Omental fat pad (tissue), 3 donors: ENCODE measurements at regions not wholly inside any gene's neighbourhood (a gene's known extent, or its start where the extent isn't known, plus 50 kb on each side); places are given as distances from the start of the nearest gene placed in this dataset.
"Not testable (repeated sequence)": the region's sequence is repeated elsewhere in the genome, so short reads cannot be mapped to it uniquely, and the experiment has no call there.

Experiments
- ATAC-seq: fragments of 150-250 bp; one replicate; pipeline ENCODE4 v1.9.1; 2016; ENCODE audit warnings: mild to moderate bottlenecking, moderate library complexity; ENCODE audit not compliant: low FRiP score
- DNase-seq: peaks from one replicate; pipeline ENCODE4 v3.0.0-alpha.2; 2019; ENCODE audit warnings: low spot score
- TF ChIP-seq, protein P1 (sequence below), 3 donors: fragments of 450-650 bp; IDR thresholded peaks; one replicate each; pipeline ENCODE4 v1.5.1; 2016 to 2017; ENCODE audit warnings: antibody characterized with exemption in 3 of 3, mild to moderate bottlenecking in 3 of 3, moderate library complexity in 2 of 3

DNA sequence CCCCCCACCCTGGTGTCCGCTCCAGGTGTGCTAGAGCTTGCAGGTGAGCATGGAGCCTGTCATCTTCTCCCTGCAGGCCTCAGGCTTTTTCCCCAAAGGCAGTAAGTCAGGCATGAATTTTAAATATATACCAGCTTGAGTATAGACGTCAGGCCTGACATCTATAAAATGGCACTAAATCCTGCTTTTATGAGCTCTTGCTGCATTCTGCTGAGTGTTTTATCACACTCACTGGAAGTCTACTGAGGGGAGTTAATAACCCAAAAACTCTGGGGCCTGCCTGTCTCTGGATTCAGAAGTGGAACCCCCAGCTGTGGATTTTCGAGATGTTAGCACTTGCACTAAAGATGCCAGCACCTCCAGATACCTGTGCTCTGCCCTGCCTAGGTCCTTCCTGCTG is 133.4 kb upstream of the TOP1 start:
- TF ChIP-seq, protein P1, sequence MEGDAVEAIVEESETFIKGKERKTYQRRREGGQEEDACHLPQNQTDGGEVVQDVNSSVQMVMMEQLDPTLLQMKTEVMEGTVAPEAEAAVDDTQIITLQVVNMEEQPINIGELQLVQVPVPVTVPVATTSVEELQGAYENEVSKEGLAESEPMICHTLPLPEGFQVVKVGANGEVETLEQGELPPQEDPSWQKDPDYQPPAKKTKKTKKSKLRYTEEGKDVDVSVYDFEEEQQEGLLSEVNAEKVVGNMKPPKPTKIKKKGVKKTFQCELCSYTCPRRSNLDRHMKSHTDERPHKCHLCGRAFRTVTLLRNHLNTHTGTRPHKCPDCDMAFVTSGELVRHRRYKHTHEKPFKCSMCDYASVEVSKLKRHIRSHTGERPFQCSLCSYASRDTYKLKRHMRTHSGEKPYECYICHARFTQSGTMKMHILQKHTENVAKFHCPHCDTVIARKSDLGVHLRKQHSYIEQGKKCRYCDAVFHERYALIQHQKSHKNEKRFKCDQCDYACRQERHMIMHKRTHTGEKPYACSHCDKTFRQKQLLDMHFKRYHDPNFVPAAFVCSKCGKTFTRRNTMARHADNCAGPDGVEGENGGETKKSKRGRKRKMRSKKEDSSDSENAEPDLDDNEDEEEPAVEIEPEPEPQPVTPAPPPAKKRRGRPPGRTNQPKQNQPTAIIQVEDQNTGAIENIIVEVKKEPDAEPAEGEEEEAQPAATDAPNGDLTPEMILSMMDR (IDR thresholded peaks at IDR 0.05): no peak
- ATAC-seq (no peak), DNase-seq (no peak)

DNA sequence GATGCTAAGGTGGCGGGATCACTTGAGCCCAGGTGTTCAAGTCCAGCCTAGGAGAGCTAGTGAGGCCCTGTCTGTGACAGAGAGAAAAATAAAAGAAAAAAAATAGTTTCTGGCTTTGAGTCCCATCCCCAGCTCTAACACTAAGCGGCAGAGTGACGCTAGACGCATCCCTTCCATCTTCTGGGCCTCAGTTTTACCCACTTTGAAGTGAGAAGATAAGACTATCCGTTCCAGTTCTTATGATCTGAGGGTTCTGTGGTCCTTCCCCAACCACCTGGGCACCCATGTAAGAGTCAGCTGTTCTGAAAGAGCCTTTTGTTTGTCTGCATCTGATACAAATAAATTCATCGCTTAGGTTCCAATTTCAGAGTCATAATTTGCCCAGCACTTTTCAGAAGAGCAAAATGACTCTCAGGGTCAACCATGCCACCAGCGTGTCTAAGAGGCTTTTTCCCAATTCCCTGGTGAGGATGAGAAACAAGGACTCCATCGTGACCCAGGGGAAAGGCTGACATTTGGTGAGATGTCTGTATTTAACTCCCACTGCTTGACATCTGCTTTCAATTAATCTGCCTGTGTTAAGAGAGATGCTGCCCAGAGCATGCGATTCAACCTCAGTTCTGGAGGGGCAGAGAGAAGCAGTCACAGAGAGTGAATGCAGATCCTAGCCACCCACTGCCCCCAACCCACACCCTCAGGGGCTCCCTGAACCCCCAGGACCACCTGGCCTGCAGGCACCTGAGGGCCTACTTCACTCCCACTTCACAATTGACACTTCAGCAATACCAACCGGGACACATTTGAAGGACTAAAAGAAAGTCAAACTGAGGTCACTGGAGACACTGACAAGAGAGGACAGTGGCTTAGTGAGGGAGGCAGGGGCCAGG is 131.6 kb upstream of the TOP1 start:
- TF ChIP-seq, protein P1 (IDR thresholded peaks at IDR 0.05): no peak
- ATAC-seq (no peak), DNase-seq (no peak)

DNA sequence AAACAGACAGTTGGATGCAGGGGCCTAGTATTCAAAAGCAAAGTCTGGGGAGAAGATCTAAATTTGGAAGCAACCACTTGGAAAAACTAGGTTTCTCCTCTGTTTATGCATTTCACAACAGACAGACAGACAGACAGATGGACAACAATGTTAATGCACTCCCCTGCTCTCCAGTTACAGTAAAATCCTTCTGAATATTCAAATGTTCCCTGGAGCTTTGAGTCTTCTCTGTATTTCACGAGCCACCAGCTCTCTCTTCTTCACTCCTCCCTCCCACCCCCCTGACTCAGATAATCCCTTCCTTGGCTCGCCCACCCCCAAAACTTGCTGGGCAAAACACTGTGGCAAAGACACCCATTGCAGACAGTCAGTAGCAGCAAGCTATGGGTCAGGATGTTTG is 129.3 kb upstream of the TOP1 start:
- no peak for DNase-seq
- TF ChIP-seq, protein P1 (IDR thresholded peaks at IDR 0.05): no peak
- ATAC-seq: no peak

DNA sequence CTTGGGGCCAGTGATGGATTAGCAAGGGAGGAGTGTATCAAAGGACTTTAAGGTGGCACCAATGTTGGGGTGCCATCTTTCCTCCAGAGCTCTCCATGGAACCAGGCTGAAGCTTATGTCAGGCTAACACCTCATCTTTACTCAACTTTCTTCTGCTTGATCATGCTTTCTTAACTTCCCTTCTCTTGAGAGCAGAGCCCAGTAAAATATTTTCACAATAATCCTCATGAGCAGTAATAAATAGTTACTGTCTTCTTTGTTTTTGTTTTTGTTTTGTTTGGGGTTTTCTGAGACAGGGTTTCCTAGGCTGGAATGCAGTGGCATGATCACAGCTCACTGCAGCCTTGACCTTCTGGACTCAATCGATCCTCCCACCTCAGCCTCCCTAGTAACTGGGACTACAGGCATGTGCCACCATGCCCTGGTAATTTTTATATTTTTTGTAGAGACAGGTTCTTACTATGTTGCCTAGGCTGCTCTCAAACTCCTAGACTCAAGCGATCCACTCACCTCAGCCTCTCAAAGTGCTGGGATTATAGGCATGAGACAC is 127.9 kb upstream of the TOP1 start:
- DNase-seq: no peak
- no peak for ATAC-seq
- TF ChIP-seq, protein P1 (IDR thresholded peaks at IDR 0.05): no peak

DNA sequence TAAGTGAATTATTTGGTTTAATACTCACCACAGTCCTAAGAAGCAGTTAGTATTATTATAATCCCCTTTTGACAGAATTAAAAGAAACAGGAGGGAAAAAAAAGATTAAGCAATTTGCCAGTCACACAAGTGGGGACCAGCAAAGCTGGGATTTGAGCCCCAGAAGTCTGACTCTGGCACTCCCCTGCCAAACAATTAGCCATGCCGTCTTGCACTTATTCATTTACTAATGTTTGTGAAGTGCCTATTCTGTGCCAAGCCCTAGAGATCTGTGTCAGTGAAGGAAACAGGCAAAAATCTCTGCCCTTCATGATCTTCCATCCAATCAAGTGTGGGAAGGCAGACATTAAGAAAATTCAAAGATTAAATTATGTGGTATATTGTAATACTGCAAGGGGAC is 126.0 kb upstream of the TOP1 start:
- TF ChIP-seq, protein P1 (IDR thresholded peaks at IDR 0.05): no peak
- no peak for ATAC-seq
- no peak for DNase-seq

DNA sequence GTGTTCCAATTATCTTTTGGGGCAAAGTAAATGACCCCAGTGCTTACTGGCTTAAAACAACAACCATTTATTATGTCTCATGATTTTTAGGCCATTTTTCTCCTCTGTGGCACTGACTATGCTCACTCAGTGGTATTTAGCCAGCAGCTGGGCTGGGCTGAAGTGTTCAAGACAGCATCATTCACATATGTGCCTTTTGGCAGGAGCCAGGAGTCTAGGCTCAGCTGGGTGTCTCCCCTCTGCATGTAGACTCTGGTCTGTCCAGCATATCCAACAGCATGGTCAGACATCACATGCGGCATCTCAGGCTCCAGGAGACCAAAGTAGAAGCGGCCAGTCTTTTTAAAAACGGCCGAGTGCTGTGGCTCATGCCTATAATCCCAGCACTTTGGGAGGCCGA is 120.3 kb upstream of the TOP1 start:
- DNase-seq: no peak
- ATAC-seq: no peak
- TF ChIP-seq, protein P1 (IDR thresholded peaks at IDR 0.05): no peak

DNA sequence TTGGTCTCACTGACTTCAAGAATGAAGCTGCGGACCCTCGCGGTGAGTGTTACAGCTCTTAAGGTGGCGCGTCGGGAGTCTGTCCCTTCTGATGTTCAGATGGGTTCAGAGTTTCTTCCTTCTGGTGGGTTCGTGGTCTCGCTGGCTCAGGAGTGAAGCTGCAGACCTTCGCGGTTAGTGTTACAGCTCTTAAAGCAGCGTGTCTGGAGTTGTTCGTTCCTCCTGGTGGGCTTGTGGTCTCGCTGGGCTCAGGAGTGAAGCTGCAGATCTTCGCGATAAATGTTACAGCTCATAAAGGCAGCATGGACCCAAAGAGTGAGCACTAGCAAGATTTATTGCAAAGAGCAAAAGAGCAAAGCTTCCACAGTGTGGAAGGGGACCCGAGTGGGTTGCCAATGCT is 119.1 kb upstream of the TOP1 start:
- DNase-seq, ATAC-seq: not testable (repeated sequence)

DNA sequence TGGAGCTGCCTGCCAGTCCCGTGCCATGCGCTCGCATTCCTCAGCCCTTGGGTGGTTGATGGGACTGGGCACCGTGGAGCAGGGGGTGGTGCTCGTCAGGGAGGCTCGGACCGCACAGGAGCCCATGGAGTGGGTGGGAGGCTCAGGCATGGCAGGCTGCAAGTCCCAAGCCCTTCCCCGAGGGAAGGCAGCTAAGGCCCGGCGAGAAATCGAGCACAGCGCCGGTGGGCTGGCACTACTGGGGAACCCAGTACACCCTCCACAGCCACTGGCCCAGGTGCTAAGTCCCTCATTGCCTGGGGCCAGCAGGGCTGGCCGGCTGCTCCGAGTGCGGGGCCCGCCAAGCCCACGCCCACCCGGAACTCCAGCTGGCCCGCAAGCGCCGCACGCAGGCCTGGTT is 118.2 kb upstream of the TOP1 start:
- not testable (repeated sequence) for ATAC-seq, DNase-seq

DNA sequence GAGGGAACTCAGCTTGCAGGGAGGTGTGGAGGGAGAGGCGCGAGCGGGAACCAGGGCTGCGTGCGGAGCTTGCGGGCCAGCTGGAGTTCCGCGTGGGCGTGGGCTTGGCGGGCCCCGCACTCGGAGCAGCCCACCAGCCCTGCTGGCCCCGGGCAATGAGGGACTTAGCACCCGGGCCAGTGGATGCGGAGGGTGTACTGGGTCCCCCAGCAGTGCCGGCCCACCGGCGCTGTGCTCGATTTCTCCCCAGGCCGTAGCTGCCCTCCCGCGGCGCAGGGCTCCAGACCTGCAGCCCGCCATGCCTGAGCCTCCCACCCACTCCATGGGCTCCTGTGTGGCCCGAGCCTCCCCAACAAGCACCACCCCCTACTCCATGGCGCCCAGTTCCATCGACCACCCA is 117.5 kb upstream of the TOP1 start:
- DNase-seq, ATAC-seq: not testable (repeated sequence)
